Stimulated activated CD4-positive, alpha-beta T cell treated with anti-CD3 and anti-CD28 coated beads, Interleukin-15, amount 100 ng/mL, for 24 hours (primary cell): ENCODE measurements at regions not wholly inside any gene's neighbourhood (a gene's known extent, or its start where the extent isn't known, plus 50 kb on each side); places are given as distances from the start of the nearest gene placed in this dataset.
"Not testable (repeated sequence)": the region's sequence is repeated elsewhere in the genome, so short reads cannot be mapped to it uniquely, and the experiment has no call there.

Source experiments
- DNase-seq: peaks from one replicate; pipeline ENCODE4 v3.0.0-alpha.2; 2020

- DNase-seq: no peak
Measured at GRCh38 chr14:81765651-81766275, 232.1 kb upstream of the SEL1L start.

GRCh38 chr14:81766321-81766915 is 232.8 kb upstream of the SEL1L start:
- DNase-seq: no peak

GRCh38 chr14:81767266-81767995 is 233.8 kb upstream of the SEL1L start:
- DNase-seq: no peak

- DNase-seq: no peak
Measured at GRCh38 chr14:81771651-81772275, 238.1 kb upstream of the SEL1L start.

- no peak for DNase-seq
Measured at GRCh38 chr14:81772381-81772780, 238.7 kb upstream of the SEL1L start.

GRCh38 chr14:81776531-81776930 is 242.9 kb upstream of the SEL1L start:
- DNase-seq: no peak

- not testable (repeated sequence) for DNase-seq
Measured at GRCh38 chr14:81781798-81782197, 248.1 kb upstream of the SEL1L start.

DNA sequence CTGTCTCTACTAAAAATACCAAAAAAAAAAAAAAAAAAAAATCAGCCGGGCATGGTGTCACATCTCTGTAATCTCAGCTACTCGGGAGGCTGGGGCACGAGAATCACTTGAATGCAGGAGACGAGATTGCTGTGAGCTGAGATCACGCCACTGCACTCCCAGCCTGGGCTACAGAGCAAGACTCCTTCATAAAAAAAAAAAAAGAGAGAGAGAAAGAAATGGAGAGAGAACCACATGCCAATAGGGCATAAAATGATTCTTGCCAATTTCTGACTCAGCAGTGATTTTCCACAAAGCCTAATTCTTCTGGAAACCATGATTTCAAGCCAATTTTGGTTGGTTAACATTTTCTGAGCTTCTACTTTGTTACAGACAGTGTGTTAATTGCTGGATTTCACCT is 250.4 kb upstream of the SEL1L start:
- DNase-seq: no peak

DNA sequence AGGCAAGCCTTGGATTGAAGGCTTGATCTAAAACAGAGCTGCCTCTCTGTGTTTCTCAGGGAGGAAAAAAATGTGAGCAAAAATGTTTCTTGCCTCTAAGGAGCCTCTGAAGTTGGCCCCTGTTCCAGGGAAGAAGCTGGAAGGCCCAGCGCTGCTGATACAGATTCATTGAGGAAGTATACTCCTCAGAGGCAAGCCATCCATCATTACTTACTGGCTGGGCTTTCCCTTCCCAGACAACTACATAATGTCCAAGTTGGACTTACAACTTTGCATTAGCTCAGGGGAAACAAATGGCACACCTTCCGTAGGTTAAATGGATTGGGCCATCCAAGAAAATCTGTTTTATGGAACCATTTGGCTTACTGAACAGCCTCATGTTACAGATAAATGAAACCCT is 263.7 kb upstream of the SEL1L start:
- DNase-seq: no peak

- DNase-seq: no peak
Measured at GRCh38 chr14:81801921-81802320, 268.3 kb upstream of the SEL1L start.

GRCh38 chr14:81802341-81802740 is 268.7 kb upstream of the SEL1L start:
- no peak for DNase-seq

DNA sequence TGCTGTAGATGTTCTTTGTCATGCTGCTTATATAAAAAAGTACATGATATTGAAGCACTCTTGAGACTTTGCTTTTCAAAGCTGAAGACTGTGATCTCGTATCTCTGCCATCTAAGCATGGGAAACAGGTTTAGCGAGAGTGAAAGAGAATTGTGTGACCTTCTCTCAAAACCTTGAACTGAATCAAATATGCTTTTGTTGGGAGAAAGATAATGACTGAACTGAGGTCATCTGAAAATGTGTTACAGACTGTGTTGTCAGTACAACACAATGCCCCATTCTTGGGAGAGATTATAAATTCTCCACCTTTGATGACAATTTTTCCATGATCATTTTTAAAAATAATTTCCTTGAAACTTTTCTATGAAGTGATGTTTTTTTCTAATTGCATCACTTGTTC is 272.1 kb upstream of the SEL1L start:
- no peak for DNase-seq

- no peak for DNase-seq
Measured at GRCh38 chr14:81811705-81812269, 278.1 kb upstream of the SEL1L start.

GRCh38 chr14:81818271-81818670 is 284.6 kb upstream of the SEL1L start:
- DNase-seq: no peak

DNA sequence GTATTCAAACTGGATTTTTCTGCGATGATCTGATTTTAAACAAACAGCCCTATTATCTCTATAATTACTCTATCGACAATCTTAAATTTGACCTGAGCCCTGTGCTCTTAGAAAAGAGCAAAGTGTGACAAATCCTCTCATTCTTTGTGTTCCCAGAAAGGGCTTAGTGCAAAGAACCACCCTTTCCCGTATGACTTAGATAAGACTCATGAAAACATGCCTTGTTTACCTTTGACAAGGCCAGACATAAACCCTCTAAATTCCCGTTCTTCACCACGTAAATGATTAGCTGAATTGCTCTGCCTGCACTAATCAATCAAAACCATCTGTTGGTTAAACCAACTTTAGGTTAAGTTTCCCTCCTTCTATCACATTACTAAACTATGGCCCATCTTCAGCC is 285.7 kb upstream of the SEL1L start:
- no peak for DNase-seq

DNA sequence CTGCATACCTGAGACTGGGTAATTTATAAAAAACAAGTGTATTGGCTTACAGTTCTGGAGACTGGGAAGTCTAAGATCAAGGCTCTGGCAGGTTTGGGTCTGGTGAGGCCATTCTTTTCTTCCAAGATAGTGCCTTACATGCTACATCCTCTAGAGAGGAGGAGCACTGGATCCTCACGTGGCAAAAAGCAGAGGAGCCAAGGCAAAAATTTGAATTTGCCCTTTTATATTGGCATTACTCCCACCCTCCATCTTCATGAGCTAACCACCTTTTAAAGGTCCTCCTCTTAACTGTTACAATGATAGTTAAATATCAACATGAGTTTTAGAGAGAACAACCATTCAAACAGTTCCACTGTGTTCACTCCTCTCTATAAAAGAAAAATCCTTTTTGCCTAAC is 286.3 kb upstream of the SEL1L start:
- no peak for DNase-seq

DNA sequence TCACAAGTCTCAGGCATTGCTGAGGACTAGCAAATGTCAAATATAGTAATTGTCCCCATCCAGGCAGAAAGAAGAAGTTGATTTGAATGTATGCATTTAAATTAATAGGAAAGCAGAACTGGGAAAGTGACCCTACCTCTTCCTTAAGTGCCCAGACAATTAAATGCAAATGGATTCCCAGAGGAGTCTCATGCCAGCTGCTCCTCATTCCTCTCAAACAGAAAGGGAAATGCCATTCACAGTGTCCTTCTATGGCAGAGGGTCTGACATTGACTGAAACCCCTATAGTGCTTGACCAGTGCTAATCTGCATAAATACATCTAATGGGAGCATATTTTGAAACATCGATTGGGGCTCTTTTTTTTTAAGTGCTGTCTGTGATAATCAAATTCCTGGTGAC is 292.4 kb upstream of the SEL1L start:
- DNase-seq: no peak

DNA sequence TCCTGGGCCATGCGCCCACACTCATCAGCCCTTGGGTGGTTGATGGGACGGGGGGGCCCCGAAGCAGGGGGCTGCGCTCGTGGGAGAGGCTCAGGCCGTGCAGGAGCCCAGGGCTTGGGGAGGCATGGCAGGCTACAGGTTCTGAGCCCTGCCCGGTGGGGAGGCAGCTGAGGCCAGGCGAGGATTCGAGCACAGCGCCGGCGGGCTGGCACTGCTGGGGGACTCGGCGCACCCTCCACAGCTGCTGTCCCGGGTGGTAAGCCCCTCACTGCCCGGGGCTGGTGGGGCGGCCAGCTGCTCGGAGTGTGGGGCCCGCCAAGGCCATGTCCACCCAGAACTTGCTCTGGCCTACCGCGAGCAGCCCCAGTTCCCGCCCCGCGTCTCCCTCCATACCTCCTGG is 295.8 kb upstream of the SEL1L start:
- DNase-seq: no peak

- no peak for DNase-seq
Measured at GRCh38 chr14:81831128-81831820, 297.6 kb upstream of the SEL1L start.

GRCh38 chr14:81834308-81834707 is 300.7 kb upstream of the SEL1L start:
- DNase-seq: no peak

DNA sequence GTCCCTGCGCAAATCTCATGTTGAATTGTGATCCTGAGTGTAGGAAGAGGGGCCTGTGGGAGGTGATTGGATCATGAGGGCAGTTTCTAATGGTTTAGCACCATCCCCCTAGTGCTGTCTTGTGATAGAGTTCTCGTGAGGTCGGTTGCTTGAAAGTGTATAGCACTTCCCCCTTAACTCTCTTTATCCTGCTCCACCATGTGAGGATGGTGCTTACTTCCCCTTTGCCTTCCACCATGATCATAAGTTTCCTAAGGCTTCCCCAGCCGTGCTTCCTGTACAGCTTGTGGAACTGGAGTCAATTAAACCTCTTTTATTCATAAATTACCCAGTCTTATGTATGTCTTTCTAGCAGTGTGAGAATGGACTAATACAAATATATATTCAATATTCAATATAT is 303.7 kb upstream of the SEL1L start:
- no peak for DNase-seq

- DNase-seq: no peak
Measured at GRCh38 chr14:81839056-81839455, 305.4 kb upstream of the SEL1L start.

- no peak for DNase-seq
Measured at GRCh38 chr14:81841346-81841745, 307.7 kb upstream of the SEL1L start.
